ENCODE measurements at regions not wholly inside any gene's neighbourhood (a gene's known extent, or its start where the extent isn't known, plus 50 kb on each side); places are given as distances from the start of the nearest gene placed in this dataset.
"Not testable (repeated sequence)": the region's sequence is repeated elsewhere in the genome, so short reads cannot be mapped to it uniquely, and the experiment has no call there.

GRCh38 chr14:87286191-87286590, 706.8 kb downstream of the GALC start:
- no peak for DNase-seq

- no peak for DNase-seq
Observed at GRCh38 chr14:87285506-87285905, 707.5 kb downstream of the GALC start.

- DNase-seq = no peak
Observed at GRCh38 chr14:87283547-87283946, 709.4 kb downstream of the GALC start.

- DNase-seq = no peak
Observed at GRCh38 chr14:87282266-87282665, 710.7 kb downstream of the GALC start.

- DNase-seq = no peak
Observed at GRCh38 chr14:87278415-87278814, 714.6 kb downstream of the GALC start.

GRCh38 chr14:87271331-87271730, 721.7 kb downstream of the GALC start:
- no peak for DNase-seq

GRCh38 chr14:87268997-87269396, 724.0 kb downstream of the GALC start:
- DNase-seq = no peak

- DNase-seq = no peak
Observed at GRCh38 chr14:87264796-87265195, 728.2 kb downstream of the GALC start.

- DNase-seq = no peak
Observed at GRCh38 chr14:87264272-87264785, 728.7 kb downstream of the GALC start.

- DNase-seq = no peak
Observed at GRCh38 chr14:87261621-87262020, 731.4 kb downstream of the GALC start.

- no peak for DNase-seq
Observed at GRCh38 chr14:87260460-87260859, 732.5 kb downstream of the GALC start.

GRCh38 chr14:87257421-87257820, 735.6 kb downstream of the GALC start:
- DNase-seq = no peak

GRCh38 chr14:87255058-87255457, 737.9 kb downstream of the GALC start:
- DNase-seq = no peak

- no peak for DNase-seq
Observed at GRCh38 chr14:87254331-87254874, 738.6 kb downstream of the GALC start.

GRCh38 chr14:87253791-87254190, 739.2 kb downstream of the GALC start:
- DNase-seq = not testable (repeated sequence)

GRCh38 chr14:87252103-87252502, 740.9 kb downstream of the GALC start:
- no peak for DNase-seq

GRCh38 chr14:87251011-87251410, 742.0 kb downstream of the GALC start:
- DNase-seq = no peak

GRCh38 chr14:87241018-87241768, 751.8 kb downstream of the GALC start:
- no peak for DNase-seq

- not testable (repeated sequence) for DNase-seq
Observed at GRCh38 chr14:87240319-87240718, 752.7 kb downstream of the GALC start.

- DNase-seq = no peak
Observed at GRCh38 chr14:87233806-87234384, 759.1 kb downstream of the GALC start.

- DNase-seq = no peak
Observed at GRCh38 chr14:87233266-87233665, 759.7 kb downstream of the GALC start.

GRCh38 chr14:87231336-87232026, 761.5 kb downstream of the GALC start:
- no peak for DNase-seq

GRCh38 chr14:87230726-87231125, 762.3 kb downstream of the GALC start:
- no peak for DNase-seq

GRCh38 chr14:87229131-87229530, 763.9 kb downstream of the GALC start:
- DNase-seq = no peak

All from activated CD8-positive, alpha-beta memory T cell treated with anti-CD3 and anti-CD28 coated beads, Interleukin-2, amount 50 U/mL, for 48 hours (primary cell).